Keratinocyte (primary cell): ENCODE measurements at regions not wholly inside any gene's neighbourhood (a gene's known extent, or its start where the extent isn't known, plus 50 kb on each side); places are given as distances from the start of the nearest gene placed in this dataset.

ENCODE experiments used
- CTCF ChIP-seq, 3 experiments: IDR thresholded peaks in 1 of 3; conservative IDR thresholded peaks in 1 of 3; optimal IDR thresholded peaks in 1 of 3; 2 replicates in 2 of 3; 3 replicates in 1 of 3; pipeline versions ENCODE3 to v1.5.1; 2011; ENCODE audit warnings: low read length in 3 of 3, mild to moderate bottlenecking in 3 of 3, moderate library complexity in 2 of 3, control low read depth in 1 of 3, inconsistent platforms in 1 of 3; ENCODE audit not compliant: insufficient read depth in 2 of 3; ENCODE audit errors: extremely low read depth in 1 of 3
- EZH2 ChIP-seq: IDR thresholded peaks from one replicate; pipeline ENCODE4 v1.6.1; 2012; ENCODE audit warnings: inconsistent platforms, mild to moderate bottlenecking, low read length, moderate library complexity

DNA sequence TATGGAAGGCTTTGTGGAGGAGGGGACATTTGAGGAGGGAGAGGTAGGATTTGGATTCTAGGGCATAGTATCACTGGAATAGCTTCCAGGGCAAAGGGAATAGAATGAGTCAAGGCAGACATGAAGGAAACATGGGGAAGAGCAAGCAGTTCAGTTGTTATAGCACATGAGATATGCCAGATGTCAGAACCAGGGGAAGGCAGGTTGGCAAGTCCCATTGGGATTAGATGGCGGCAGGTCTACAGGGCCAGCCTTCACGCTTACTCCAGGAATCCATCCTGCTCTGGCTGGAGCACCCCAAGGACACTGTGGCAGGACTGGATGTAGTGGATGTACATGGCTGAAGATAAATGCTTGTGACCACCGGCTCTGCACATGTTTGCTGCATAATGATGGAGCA lies 120.4 kb upstream of the ST8SIA2 start:
- TF ChIP-seq CTCF (optimal IDR thresholded peaks at IDR 0.05 in 1 of 3, IDR thresholded peaks at IDR 0.05 in 1 of 3, conservative IDR thresholded peaks at IDR 0.05 in 1 of 3; ENCODE audit: extremely low read depth in 1 of 3, insufficient read depth in 2 of 3, low read length in 3 of 3), result no peak
- no peak for TF ChIP-seq EZH2
